ENCODE measurements at regions not wholly inside any gene's neighbourhood (a gene's known extent, or its start where the extent isn't known, plus 50 kb on each side); places are given as distances from the start of the nearest gene placed in this dataset.

DNA sequence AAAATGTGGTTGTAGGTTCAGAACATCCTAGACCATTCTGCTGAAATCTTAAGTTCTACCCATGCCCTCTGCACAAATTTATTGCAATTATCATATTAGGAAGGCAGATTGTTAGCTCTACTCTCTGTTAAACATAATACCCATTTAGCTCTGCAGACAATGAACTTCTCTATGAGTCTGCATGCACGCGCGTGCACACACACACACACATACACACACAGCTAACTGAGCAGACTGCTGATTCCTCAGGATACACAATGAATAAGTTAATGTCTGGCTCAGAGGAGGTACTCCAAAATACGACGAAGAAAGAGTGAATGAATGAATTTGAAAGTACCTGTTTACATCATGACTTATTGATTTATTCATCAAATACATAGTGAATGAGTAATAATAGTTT, 276.2 kb upstream of the SORCS1 start:
- Histone ChIP-seq H3K36me3 (no peaks in the 10 kb centered on the region), H3K4me3 (no peak overlapping the region), H3K9me3 (no peaks in the 10 kb centered on the region), H3K27ac (replicated peaks in 1 of 4) (no peak overlapping the region), H3K27me3 (no peaks in the 10 kb centered on the region), H3K4me1 (no peaks in the 10 kb centered on the region)
- 87% methylated on average over 5 of the region's 5 CpGs for WGBS
- intact Hi-C loops (cut with DNase I) = no loop called here
- TF ChIP-seq POLR2AphosphoS5 (IDR thresholded peaks at IDR 0.05) (no peak), EP300 (IDR thresholded peaks at IDR 0.05) (no peak), POLR2A (IDR thresholded peaks at IDR 0.05; ENCODE audit: low read depth) (no peak)
- TF ChIP-seq, protein P1, sequence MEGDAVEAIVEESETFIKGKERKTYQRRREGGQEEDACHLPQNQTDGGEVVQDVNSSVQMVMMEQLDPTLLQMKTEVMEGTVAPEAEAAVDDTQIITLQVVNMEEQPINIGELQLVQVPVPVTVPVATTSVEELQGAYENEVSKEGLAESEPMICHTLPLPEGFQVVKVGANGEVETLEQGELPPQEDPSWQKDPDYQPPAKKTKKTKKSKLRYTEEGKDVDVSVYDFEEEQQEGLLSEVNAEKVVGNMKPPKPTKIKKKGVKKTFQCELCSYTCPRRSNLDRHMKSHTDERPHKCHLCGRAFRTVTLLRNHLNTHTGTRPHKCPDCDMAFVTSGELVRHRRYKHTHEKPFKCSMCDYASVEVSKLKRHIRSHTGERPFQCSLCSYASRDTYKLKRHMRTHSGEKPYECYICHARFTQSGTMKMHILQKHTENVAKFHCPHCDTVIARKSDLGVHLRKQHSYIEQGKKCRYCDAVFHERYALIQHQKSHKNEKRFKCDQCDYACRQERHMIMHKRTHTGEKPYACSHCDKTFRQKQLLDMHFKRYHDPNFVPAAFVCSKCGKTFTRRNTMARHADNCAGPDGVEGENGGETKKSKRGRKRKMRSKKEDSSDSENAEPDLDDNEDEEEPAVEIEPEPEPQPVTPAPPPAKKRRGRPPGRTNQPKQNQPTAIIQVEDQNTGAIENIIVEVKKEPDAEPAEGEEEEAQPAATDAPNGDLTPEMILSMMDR (IDR thresholded peaks at IDR 0.05) = no peak
- DNase-seq (ENCODE audit: extremely low spot score) = no peak

DNA sequence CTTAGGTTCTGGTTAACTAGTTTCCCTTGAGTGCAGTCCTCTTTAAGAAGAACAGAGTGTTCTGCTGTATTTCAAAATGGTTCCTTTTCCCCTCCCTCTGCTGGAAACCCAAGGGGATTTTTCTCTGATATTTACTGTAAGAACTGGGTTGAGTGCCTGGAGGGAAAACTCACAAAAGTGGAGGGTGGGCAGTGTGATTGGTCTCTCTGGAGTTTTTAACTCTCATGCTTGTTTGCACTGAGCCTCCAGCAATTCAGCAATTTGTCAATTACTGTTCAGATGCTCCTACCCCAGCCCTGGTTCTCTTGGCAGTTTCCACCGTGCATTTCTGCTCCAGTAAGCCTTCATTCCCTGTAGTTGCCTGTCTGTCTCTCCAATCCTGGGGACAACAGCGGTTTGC, 273.4 kb upstream of the SORCS1 start:
- no peaks in the 10 kb centered on the region for H3K27me3 ChIP-seq
- H3K9me3 ChIP-seq = no peaks in the 10 kb centered on the region
- WGBS = 76% methylated on average over 2 of the region's 2 CpGs
- no peaks in the 10 kb centered on the region for H3K36me3 ChIP-seq
- DNase-seq (ENCODE audit: extremely low spot score) = no peak
- intact Hi-C loops (cut with DNase I) = no loop called here
- TF ChIP-seq EP300 (IDR thresholded peaks at IDR 0.05) (no peak), POLR2AphosphoS5 (IDR thresholded peaks at IDR 0.05) (no peak), POLR2A (IDR thresholded peaks at IDR 0.05; ENCODE audit: low read depth) (no peak)
- TF ChIP-seq, protein P1 (IDR thresholded peaks at IDR 0.05) = no peak
- H3K4me3 ChIP-seq = no peak overlapping the region
- H3K4me1 ChIP-seq = no peaks in the 10 kb centered on the region
- H3K27ac ChIP-seq (replicated peaks in 1 of 4) = no peak overlapping the region

DNA sequence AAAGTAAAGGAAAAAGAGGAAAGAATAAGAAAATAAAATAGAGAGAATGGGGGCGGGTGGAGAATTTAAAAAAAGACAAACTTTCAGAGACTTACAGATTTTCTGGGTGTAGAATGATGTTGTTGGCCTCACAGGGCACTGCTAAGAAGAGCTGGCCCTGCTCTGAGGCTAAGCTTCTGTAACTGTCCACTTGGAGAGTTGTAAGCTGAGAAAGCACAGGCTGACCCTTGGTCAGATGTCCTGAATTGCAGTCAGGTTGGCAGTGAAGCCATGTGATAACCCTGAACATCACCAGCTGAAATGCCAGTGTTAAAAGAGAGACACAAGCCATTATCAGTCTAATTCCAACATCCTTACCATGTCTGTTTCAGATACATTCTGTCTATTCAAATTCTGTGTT, 272.1 kb upstream of the SORCS1 start:
- TF ChIP-seq EP300 (IDR thresholded peaks at IDR 0.05) (no peak), POLR2AphosphoS5 (IDR thresholded peaks at IDR 0.05) (no peak), POLR2A (IDR thresholded peaks at IDR 0.05; ENCODE audit: low read depth) (no peak)
- TF ChIP-seq, protein P1 (IDR thresholded peaks at IDR 0.05) = no peak
- Histone ChIP-seq H3K9me3 (no peaks in the 10 kb centered on the region), H3K27me3 (no peaks in the 10 kb centered on the region), H3K4me1 (no peaks in the 10 kb centered on the region), H3K27ac (replicated peaks in 1 of 4) (no peak overlapping the region), H3K4me3 (no peak overlapping the region), H3K36me3 (no peaks in the 10 kb centered on the region)
- DNase-seq (ENCODE audit: extremely low spot score) = no peak
- WGBS = 95% methylated on average over 1 of the region's 1 CpG
- intact Hi-C loops (cut with DNase I) = no loop called here

DNA sequence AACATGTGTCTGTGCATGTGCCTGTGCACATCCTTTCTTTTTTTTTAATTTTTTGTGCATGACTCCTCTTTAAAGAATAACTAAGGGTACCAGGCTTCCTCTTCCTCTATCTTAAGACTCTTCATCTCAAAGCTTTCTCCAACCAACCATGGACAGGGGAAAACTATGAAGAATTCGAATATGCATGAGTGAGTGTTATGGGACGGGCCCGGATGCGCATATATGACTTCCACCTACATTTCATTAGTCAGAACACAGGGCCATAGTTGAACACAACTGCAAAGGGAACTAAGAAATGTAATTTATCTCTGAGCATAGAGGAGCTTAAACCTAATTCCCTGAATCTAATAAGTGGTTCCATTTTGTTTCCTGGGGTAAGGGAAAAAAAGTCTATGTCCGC, 270.3 kb upstream of the SORCS1 start:
- H3K36me3 ChIP-seq = no peaks in the 10 kb centered on the region
- intact Hi-C loops (cut with DNase I) = no loop called here
- H3K9me3 ChIP-seq = no peaks in the 10 kb centered on the region
- TF ChIP-seq POLR2AphosphoS5 (IDR thresholded peaks at IDR 0.05) (no peak), POLR2A (IDR thresholded peaks at IDR 0.05; ENCODE audit: low read depth) (no peak), EP300 (IDR thresholded peaks at IDR 0.05) (no peak)
- TF ChIP-seq, protein P1 (IDR thresholded peaks at IDR 0.05) = no peak
- H3K4me1 ChIP-seq = no peaks in the 10 kb centered on the region
- no peak overlapping the region for H3K4me3 ChIP-seq
- DNase-seq (ENCODE audit: extremely low spot score) = no peak
- WGBS = 74% methylated on average over 5 of the region's 5 CpGs
- no peak overlapping the region for H3K27ac ChIP-seq (replicated peaks in 1 of 4)
- H3K27me3 ChIP-seq = no peaks in the 10 kb centered on the region

DNA sequence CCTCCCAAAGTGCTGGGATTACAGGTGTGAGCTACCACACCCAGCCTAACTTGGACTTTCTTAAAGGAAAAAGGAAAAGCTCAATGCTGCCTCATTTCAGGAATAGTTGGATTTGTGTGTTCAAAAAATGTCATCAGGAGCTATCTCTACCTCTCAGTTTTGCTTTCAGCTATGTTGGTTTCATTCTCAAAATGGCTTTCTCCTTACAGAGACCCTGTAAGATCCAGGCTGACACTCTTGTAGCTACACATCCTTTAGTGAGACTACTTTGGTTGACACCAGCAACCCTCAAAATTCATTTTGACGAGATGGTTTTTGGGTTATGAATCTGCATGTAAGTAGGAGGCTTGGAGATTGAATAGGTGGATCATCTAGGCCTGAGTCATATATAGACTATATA, 269.7 kb upstream of the SORCS1 start:
- intact Hi-C loops (cut with DNase I) = no loop called here
- DNase-seq (ENCODE audit: extremely low spot score) = no peak
- 91% methylated on average over 1 of the region's 1 CpG for WGBS

More for the DNA sequence above, 269.7 kb upstream of the SORCS1 start:
- TF ChIP-seq POLR2A (IDR thresholded peaks at IDR 0.05; ENCODE audit: low read depth) (no peak), EP300 (IDR thresholded peaks at IDR 0.05) (no peak)
- TF ChIP-seq, protein P1 (IDR thresholded peaks at IDR 0.05) = no peak
- Histone ChIP-seq H3K9me3 (no peaks in the 10 kb centered on the region), H3K36me3 (no peaks in the 10 kb centered on the region), H3K27ac (replicated peaks in 1 of 4) (no peak overlapping the region), H3K4me3 (no peak overlapping the region), H3K27me3 (no peaks in the 10 kb centered on the region), H3K4me1 (no peaks in the 10 kb centered on the region)
